ENCODE measurements at regions not wholly inside any gene's neighbourhood (a gene's known extent, or its start where the extent isn't known, plus 50 kb on each side); places are given as distances from the start of the nearest gene placed in this dataset. TPM values are rescaled to one million over a fixed set of nuclear protein-coding genes. Genes with fewer than 3 reads are reported as not detected.
"Not testable (repeated sequence)": the region's sequence is repeated elsewhere in the genome, so short reads cannot be mapped to it uniquely, and the experiment has no call there.

DNA sequence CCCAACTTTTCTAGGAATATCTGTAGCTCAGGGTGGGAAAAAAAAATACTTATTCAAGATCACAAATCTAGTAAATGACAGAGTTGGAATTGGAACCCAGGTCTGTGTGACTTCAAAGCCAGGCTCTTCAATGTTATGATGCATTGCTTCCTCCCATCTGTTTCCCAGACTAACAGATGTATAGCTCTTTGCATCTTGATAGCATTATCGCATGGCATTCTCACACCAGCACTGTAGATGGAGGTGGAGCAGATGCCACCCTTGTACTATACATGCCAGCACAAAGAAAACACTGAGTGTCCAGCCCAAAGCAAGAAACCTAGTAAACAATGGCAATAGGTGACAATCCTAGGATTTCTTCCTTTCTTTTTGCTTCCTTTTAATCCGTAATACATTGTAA is 497.3 kb downstream of the NEBL start:
- no peak for DNase-seq

- peak; percentile 11 for DNase-seq
Observed at GRCh38 chr10:20396701-20397100, 500.4 kb downstream of the NEBL start.

DNA sequence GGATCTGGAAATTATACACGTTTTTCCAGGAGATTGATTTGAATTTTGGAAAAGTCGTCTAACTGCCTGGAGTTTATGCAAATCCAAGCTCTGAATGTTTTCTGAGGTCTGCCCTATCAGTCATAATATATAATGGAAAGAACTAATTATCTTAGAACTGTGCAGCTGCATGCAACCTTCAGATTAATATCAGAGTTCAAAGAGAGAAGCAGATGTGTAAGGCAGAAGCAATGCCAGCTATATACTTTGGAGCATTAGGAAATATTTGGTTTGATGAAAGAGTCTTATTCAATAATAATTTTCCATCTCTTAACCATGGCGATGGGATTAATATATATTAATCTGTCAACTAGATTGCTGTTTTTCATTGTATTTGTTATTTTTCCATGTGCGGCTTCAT is 500.9 kb downstream of the NEBL start:
- DNase-seq = no peak

- DNase-seq = no peak
Observed at GRCh38 chr10:20391629-20392028, 505.5 kb downstream of the NEBL start.

GRCh38 chr10:20381761-20382160 is 515.4 kb downstream of the NEBL start:
- DNase-seq = no peak

GRCh38 chr10:20380401-20380800 is 516.7 kb downstream of the NEBL start:
- no peak for DNase-seq

DNA sequence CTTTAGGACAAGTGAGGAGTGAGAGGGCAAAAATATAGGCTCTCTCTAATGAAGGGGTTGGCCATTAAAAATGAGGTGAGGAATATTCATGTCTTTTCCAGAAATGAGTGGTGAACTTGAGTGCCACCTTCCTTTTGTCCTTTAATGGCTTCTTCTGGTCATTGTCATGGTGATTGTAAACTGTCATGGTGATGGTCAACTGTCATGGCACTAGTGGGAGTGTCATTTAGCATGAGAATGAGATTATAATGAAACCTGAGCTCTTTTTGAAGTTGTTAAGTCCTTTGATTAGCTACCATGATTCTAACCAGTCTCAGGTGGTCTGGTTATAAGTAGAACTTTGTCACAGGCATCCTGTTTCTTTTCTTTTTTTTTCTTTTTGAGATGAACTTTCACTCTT is 524.4 kb downstream of the NEBL start:
- DNase-seq = no peak

DNA sequence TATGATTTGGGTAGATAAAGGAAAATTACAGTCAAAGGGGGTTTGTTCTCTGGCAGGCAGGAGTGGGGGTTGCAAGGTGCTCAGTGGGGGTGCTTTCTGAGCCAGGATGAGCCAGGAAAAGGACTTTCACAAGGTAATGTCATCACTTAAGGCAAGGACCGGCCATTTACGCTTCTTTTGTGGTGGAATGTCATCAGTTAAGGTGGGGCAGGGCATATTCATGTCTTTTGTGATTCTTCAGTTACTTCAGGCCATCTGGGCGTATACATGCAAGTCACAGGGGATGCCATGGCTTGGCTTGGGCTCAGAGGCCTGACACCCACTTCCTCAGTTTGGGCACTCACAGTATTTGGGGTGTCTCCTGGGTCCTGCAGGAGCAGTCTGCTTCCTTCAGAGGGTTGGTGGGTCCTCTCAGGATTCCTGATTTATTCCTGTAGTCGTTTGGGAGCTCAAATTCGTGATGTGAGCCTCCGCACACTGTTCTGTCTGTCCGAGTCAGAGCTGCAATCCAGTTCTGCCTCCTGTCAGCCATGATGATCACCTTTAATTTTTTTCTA is 526.1 kb downstream of the NEBL start:
- not testable (repeated sequence) for DNase-seq

DNA sequence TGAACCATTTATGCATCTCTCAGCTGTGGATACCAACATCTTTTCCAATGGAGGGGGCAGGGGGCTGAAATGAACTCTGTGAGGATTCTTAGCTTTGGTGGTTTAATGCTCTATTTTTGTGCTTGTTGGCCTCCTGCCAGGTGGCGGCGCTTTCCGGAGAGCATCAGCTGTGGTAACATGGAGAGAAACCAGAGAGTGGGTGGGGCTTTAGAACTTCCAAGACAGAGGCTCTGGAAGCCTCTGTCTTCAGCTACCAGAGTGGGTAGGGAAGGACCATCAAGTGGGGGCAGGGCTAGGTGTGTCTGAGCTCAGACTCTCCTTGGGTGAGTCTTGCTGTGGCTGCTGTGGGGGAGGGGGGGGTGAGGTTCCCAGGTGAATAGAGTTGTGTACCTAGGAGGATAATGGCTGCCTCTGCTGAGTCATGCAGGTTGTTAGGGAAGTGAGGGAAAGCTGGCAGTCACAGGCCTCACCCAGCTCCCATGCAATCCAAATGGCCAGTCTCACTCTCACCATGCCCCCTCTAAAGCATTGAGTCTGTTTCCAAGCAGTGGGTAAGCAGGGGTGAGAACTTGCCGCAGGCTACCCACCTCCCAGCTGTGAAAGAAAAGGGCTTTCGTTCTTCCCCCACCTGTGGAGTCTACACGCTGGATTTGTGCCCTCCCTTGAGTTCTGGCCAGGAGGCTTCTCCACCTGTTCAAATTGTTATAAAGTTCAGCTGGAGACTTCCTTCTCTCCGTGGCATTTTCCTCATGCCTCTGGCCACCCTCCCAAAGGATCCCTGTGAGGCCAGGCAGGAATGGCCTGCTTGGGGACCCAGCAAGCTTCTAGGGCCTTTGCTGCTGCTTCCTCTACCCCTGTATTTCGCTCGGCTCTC is 527.0 kb downstream of the NEBL start:
- peak; percentile 60 for DNase-seq

DNA sequence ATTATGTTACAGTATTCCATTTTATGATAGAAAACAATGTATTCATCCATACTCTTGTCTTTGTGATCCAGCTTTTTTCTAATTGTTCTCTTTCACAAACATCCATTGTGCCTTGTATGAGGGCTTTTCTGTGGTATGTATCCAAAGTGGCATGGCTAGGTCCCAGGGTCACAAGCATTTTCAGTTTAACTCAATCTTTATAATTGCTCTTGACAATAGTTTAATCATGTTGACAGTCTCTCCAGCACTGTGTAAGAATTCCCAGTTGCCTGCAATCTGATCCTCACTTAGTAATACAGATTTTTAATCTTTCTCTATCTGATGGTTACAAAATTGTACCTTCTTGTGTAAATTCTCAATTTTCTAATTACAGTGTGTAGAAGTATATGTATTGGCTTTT is 533.4 kb downstream of the NEBL start:
- DNase-seq = no peak

GRCh38 chr10:20355915-20356314 is 539.7 kb downstream of the PLXDC2 start:
- no peak for DNase-seq

- DNase-seq = no peak
Observed at GRCh38 chr10:20355011-20355410, 538.8 kb downstream of the PLXDC2 start.

DNA sequence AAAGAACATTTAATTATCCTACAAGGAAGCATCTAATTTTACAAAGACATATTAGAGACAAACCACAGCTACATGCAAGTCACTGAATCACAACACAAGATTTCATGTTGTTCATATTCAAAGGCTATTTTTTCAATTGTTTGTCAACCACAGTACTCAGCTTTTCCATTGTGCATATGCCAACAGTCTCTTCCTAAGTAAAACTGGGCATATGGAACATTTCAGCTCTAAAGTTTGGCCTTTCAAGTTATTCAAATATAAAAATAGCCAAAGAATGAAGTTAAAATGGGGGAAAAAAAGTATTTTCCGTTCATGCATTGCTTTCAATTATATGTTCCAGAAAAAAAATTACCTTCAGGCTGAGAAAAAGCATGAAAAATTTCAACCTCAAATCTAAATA is 537.9 kb downstream of the PLXDC2 start:
- peak; percentile 32 for DNase-seq

- no peak for DNase-seq
Observed at GRCh38 chr10:20350509-20350908, 534.3 kb downstream of the PLXDC2 start.

GRCh38 chr10:20343036-20343435 is 526.8 kb downstream of the PLXDC2 start:
- DNase-seq = peak; percentile 25

Small RNAs in the stretch of these regions (small RNA-seq; reads per million reads assigned to genes)
- gene AL590032.1 (ENCODE audit: low replicate concordance) (not detected), gene MIR4675 (ENCODE audit: low replicate concordance) (not detected)

Data from tongue (tissue), 2 donors.